HEK293T (cell line): ENCODE measurements at regions not wholly inside any gene's neighbourhood (a gene's known extent, or its start where the extent isn't known, plus 50 kb on each side); places are given as distances from the start of the nearest gene placed in this dataset.

ENCODE experiments used
- BHLHE40 ChIP-seq: fragments of 450-650 bp; IDR thresholded peaks from 2 replicates; pipeline ENCODE4 v1.6.1; 2016; ENCODE audit warnings: mild to moderate bottlenecking, moderate library complexity, borderline replicate concordance
- CTBP1 ChIP-seq: fragments of 450-650 bp; IDR thresholded peaks from 2 replicates; pipeline ENCODE4 v1.6.1; 2016; ENCODE audit warnings: borderline replicate concordance
- FOXK2 ChIP-seq: fragments of 450-650 bp; IDR thresholded peaks from 2 replicates; pipeline ENCODE4 v1.6.1; 2016; ENCODE audit warnings: mild to moderate bottlenecking
- HDGF ChIP-seq: fragments of 450-650 bp; IDR thresholded peaks from 2 replicates; pipeline ENCODE4 v1.6.1; 2017; ENCODE audit warnings: antibody characterized with exemption, borderline replicate concordance
- NFRKB ChIP-seq: fragments of 450-650 bp; IDR thresholded peaks from 2 replicates; pipeline ENCODE4 v1.6.1; 2016; ENCODE audit warnings: mild to moderate bottlenecking, moderate library complexity
- SP1 ChIP-seq: fragments of 450-650 bp; IDR thresholded peaks from 2 replicates; pipeline ENCODE4 v1.6.1; 2017
- SUZ12 ChIP-seq: fragments of 450-650 bp; IDR thresholded peaks from 2 replicates; pipeline ENCODE4 v1.6.1; 2016; ENCODE audit warnings: mild to moderate bottlenecking
- TARDBP ChIP-seq: fragments of 450-650 bp; IDR thresholded peaks from 2 replicates; pipeline ENCODE4 v1.6.1; 2016
- ZNF384 ChIP-seq: fragments of 450-650 bp; IDR thresholded peaks from 2 replicates; pipeline ENCODE4 v1.6.1; 2016

GRCh38 chr10:110401401-110402076 lies 96.2 kb upstream of the DUSP5 start:
- TF ChIP-seq SUZ12 (no peak), CTBP1 (no peak), NFRKB (no peak), HDGF (no peak), FOXK2 (no peak), BHLHE40 (no peak), SP1 (no peak), ZNF384 (no peak), TARDBP (no peak)
